ENCODE measurements at regions not wholly inside any gene's neighbourhood (a gene's known extent, or its start where the extent isn't known, plus 50 kb on each side); places are given as distances from the start of the nearest gene placed in this dataset.

GRCh38 chr5:67447732-67448131 is 251.1 kb upstream of the CD180 start:
- H3K9me3 ChIP-seq = no peaks in the 10 kb centered on the region
- no peaks in the 10 kb centered on the region for H3K4me1 ChIP-seq
- H3K36me3 ChIP-seq = no peaks in the 10 kb centered on the region
- DNase-seq = no peak
- TF ChIP-seq POLR2A (IDR thresholded peaks at IDR 0.05) (no peak), CTCF (IDR thresholded peaks at IDR 0.05) (no peak)
- no peak overlapping the region for H3K27ac ChIP-seq
- intact Hi-C loops (cut with DNase I; ENCODE audit: low total_unique reads) = no loop called here
- H3K4me3 ChIP-seq = no peak overlapping the region
- H3K27me3 ChIP-seq = no peaks in the 10 kb centered on the region

GRCh38 chr5:67437905-67438845 is 241.6 kb upstream of the CD180 start:
- Histone ChIP-seq H3K27ac (no peak overlapping the region), H3K4me1 (no peaks in the 10 kb centered on the region), H3K4me3 (no peak overlapping the region), H3K9me3 (no peaks in the 10 kb centered on the region), H3K27me3 (no peaks in the 10 kb centered on the region), H3K36me3 (no peaks in the 10 kb centered on the region)
- intact Hi-C loops (cut with DNase I; ENCODE audit: low total_unique reads) = no loop called here
- no peak for DNase-seq
- TF ChIP-seq CTCF (IDR thresholded peaks at IDR 0.05) (no peak), POLR2A (IDR thresholded peaks at IDR 0.05) (no peak)

- no peak for DNase-seq
- intact Hi-C loops (cut with DNase I; ENCODE audit: low total_unique reads) = no loop called here
Observed at GRCh38 chr5:67435032-67435431, 238.4 kb upstream of the CD180 start.

GRCh38 chr5:67434466-67434865 is 237.9 kb upstream of the CD180 start:
- intact Hi-C loops (cut with DNase I; ENCODE audit: low total_unique reads) = no loop called here
- no peaks in the 10 kb centered on the region for H3K4me1 ChIP-seq
- no peaks in the 10 kb centered on the region for H3K27me3 ChIP-seq
- no peak for TF ChIP-seq POLR2A (IDR thresholded peaks at IDR 0.05)
- no peak for TF ChIP-seq CTCF (IDR thresholded peaks at IDR 0.05)
- no peaks in the 10 kb centered on the region for H3K36me3 ChIP-seq
- H3K4me3 ChIP-seq = no peak overlapping the region
- H3K9me3 ChIP-seq = no peaks in the 10 kb centered on the region
- no peak for DNase-seq
- H3K27ac ChIP-seq = peak overlapping the region; percentile 24 to 49

More at GRCh38 chr5:67435032-67435431, 238.4 kb upstream of the CD180 start:
- Histone ChIP-seq H3K27me3 (no peaks in the 10 kb centered on the region), H3K27ac (peak overlapping the region; percentile 24 to 49), H3K4me1 (no peaks in the 10 kb centered on the region), H3K4me3 (no peak overlapping the region), H3K9me3 (no peaks in the 10 kb centered on the region), H3K36me3 (no peaks in the 10 kb centered on the region)
- no peak for TF ChIP-seq POLR2A (IDR thresholded peaks at IDR 0.05)
- no peak for TF ChIP-seq CTCF (IDR thresholded peaks at IDR 0.05)

GRCh38 chr5:67432606-67433005 is 236.0 kb upstream of the CD180 start:
- H3K27ac ChIP-seq = no peak overlapping the region
- H3K27me3 ChIP-seq = no peaks in the 10 kb centered on the region
- no peaks in the 10 kb centered on the region for H3K4me1 ChIP-seq
- TF ChIP-seq POLR2A (IDR thresholded peaks at IDR 0.05) (no peak), CTCF (IDR thresholded peaks at IDR 0.05) (no peak)
- no peaks in the 10 kb centered on the region for H3K36me3 ChIP-seq
- H3K9me3 ChIP-seq = no peaks in the 10 kb centered on the region
- no peak for DNase-seq
- no peak overlapping the region for H3K4me3 ChIP-seq
- intact Hi-C loops (cut with DNase I; ENCODE audit: low total_unique reads) = no loop called here

All from uterus (tissue), 3 donors.